ENCODE measurements at regions not wholly inside any gene's neighbourhood (a gene's known extent, or its start where the extent isn't known, plus 50 kb on each side); places are given as distances from the start of the nearest gene placed in this dataset.

DNA sequence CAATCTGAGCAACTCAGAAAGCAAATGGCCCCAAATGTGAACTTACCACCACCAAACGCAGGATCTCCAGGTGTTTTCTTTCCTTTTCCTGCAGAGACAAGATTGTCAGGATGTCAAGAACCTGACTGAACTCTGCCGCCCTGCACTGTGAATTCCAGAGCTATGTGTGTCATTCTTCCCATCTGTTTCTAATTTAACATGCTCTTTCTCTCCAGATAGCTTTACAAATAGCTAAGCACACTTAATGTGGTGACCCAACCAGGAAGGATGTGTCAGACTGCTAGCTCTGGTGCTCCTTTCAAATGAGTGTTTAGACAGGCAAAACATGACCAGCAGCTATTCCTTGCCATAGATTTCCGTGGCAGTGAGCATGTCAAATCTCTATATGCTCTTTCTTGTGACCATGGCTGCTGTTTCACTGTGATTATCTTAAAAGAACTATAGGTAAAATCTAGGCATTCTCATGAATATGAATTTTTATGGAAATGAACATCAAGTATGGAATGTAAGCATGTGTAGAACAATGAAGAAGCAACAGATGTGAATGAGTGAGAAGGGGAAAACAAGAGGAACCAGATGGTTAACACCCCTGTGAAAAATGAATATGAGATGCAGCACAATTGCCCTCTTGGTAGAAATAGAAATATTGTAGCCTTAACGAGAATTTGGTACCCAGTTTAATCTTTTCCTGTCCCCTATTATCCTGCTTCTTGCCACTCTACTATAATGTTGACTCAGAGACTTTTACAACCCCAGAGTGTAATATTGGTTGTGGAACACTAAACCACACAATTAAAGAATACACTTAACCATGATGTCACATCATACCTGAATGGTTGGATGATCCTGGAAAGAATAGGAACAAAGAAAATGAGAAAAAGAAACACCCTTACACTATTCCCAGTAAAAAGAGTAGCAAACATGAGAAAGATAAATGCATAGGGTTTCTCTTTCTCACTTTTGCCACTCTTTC lies 247.8 kb upstream of the DKK2 start:
- Histone ChIP-seq H3K27ac (no peak overlapping the region), H2AFZ (no peak overlapping the region), H3K27me3 (ENCODE audit: control insufficient read depth, insufficient read depth, low read length) (no peaks in the 10 kb centered on the region), H3K79me2 (no peaks in the 10 kb centered on the region), H3K36me3 (ENCODE audit: control insufficient read depth, insufficient read depth, low read length) (no peaks in the 10 kb centered on the region), H3K9me3 (ENCODE audit: control insufficient read depth, low read length) (no peaks in the 10 kb centered on the region), H3K4me3 (ENCODE audit: low read depth, low read length) (no peak overlapping the region), H3K4me2 (ENCODE audit: low read length) (no peak overlapping the region), H3K9ac (no peak overlapping the region), H3K4me1 (no peaks in the 10 kb centered on the region)
- TF ChIP-seq, protein P1, sequence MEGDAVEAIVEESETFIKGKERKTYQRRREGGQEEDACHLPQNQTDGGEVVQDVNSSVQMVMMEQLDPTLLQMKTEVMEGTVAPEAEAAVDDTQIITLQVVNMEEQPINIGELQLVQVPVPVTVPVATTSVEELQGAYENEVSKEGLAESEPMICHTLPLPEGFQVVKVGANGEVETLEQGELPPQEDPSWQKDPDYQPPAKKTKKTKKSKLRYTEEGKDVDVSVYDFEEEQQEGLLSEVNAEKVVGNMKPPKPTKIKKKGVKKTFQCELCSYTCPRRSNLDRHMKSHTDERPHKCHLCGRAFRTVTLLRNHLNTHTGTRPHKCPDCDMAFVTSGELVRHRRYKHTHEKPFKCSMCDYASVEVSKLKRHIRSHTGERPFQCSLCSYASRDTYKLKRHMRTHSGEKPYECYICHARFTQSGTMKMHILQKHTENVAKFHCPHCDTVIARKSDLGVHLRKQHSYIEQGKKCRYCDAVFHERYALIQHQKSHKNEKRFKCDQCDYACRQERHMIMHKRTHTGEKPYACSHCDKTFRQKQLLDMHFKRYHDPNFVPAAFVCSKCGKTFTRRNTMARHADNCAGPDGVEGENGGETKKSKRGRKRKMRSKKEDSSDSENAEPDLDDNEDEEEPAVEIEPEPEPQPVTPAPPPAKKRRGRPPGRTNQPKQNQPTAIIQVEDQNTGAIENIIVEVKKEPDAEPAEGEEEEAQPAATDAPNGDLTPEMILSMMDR (IDR thresholded peaks at IDR 0.05): no peak

DNA sequence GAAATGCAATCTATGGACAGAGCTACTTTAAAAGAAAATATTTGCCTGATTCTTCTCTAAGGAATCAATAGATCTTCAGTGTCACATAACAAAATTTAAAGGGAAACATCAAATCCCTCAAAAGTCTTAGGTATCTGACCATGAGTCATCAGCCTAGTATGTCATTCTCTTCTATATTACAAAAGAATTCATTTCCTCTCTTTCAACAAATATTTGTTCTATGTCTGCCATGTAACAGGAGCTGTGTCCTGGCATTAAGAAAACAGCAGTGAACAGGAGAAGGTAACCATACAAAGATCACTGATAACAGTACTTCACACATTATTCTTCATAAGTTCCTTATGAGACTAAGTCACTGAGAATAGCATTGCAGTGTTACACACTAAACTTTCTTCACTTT lies 243.6 kb upstream of the DKK2 start:
- no peaks in the 10 kb centered on the region for H3K4me1 ChIP-seq
- no peak overlapping the region for H3K9ac ChIP-seq
- TF ChIP-seq, protein P1 (IDR thresholded peaks at IDR 0.05): no peak
- no peak overlapping the region for H3K4me2 ChIP-seq (ENCODE audit: low read length)
- no peaks in the 10 kb centered on the region for H3K36me3 ChIP-seq (ENCODE audit: control insufficient read depth, insufficient read depth, low read length)
- no peak overlapping the region for H2AFZ ChIP-seq
- H3K79me2 ChIP-seq: no peaks in the 10 kb centered on the region
- no peak overlapping the region for H3K27ac ChIP-seq
- H3K4me3 ChIP-seq (ENCODE audit: low read depth, low read length): no peak overlapping the region
- H3K27me3 ChIP-seq (ENCODE audit: control insufficient read depth, insufficient read depth, low read length): no peaks in the 10 kb centered on the region
- no peaks in the 10 kb centered on the region for H3K9me3 ChIP-seq (ENCODE audit: control insufficient read depth, low read length)

DNA sequence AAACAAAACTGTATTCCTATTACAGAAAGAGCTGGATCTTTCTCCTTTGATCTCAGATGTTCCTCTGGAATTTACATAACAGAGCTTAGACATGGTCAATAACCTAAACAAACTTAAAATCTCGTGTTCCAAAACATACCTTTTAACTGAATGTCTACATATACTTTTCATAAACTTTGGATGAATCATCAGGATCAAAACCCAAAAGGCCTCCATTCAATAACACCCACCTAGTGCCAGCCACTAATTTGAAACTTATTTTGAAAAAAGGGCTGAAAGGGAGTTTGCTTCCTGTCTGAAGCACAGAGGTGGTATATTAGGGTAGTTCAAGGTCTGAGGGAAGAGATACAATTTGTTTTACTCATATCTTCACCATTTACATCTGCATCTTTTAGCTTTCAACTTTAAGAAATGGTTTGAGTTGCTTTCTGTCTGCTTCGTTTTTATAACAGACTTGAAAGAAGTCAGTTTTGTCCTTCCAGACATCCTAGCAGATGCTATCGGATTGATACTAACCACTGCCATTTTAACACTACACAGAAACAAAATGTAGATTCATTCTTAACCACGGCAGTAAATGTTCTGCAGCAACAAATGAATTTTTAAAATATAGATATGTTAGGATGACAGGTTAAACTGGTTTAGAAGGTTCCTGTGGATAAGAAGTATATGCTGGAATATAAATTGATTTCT lies 242.8 kb upstream of the DKK2 start:
- H3K27me3 ChIP-seq (ENCODE audit: control insufficient read depth, insufficient read depth, low read length): no peaks in the 10 kb centered on the region
- no peak overlapping the region for H3K4me3 ChIP-seq (ENCODE audit: low read depth, low read length)
- H2AFZ ChIP-seq: no peak overlapping the region
- no peak overlapping the region for H3K4me2 ChIP-seq (ENCODE audit: low read length)
- no peaks in the 10 kb centered on the region for H3K9me3 ChIP-seq (ENCODE audit: control insufficient read depth, low read length)
- H3K9ac ChIP-seq: no peak overlapping the region
- no peaks in the 10 kb centered on the region for H3K36me3 ChIP-seq (ENCODE audit: control insufficient read depth, insufficient read depth, low read length)
- no peak overlapping the region for H3K27ac ChIP-seq
- TF ChIP-seq, protein P1 (IDR thresholded peaks at IDR 0.05): no peak
- no peaks in the 10 kb centered on the region for H3K4me1 ChIP-seq
- H3K79me2 ChIP-seq: no peaks in the 10 kb centered on the region

GRCh38 chr4:107276052-107276451 lies 239.9 kb upstream of the DKK2 start:
- Histone ChIP-seq H2AFZ (no peak overlapping the region), H3K4me1 (no peaks in the 10 kb centered on the region), H3K79me2 (no peaks in the 10 kb centered on the region), H3K9ac (no peak overlapping the region), H3K9me3 (ENCODE audit: control insufficient read depth, low read length) (no peaks in the 10 kb centered on the region), H3K36me3 (ENCODE audit: control insufficient read depth, insufficient read depth, low read length) (no peaks in the 10 kb centered on the region), H3K27me3 (ENCODE audit: control insufficient read depth, insufficient read depth, low read length) (no peaks in the 10 kb centered on the region), H3K4me3 (ENCODE audit: low read depth, low read length) (no peak overlapping the region), H3K27ac (no peak overlapping the region), H3K4me2 (ENCODE audit: low read length) (no peak overlapping the region)
- TF ChIP-seq, protein P1 (IDR thresholded peaks at IDR 0.05): no peak

Measured in parathyroid adenoma (tissue), 2 donors.